SK-N-MC (cell line): ENCODE measurements at regions not wholly inside any gene's neighbourhood (a gene's known extent, or its start where the extent isn't known, plus 50 kb on each side); places are given as distances from the start of the nearest gene placed in this dataset.

ENCODE experiments used
- FOXP2 ChIP-seq: optimal IDR thresholded peaks from 2 replicates; pipeline ENCODE3; 2011; ENCODE audit warnings: mild to moderate bottlenecking, moderate library complexity; ENCODE audit not compliant: insufficient read depth; ENCODE audit errors: extremely low read length, control extremely low read depth
- POLR2AphosphoS5 ChIP-seq: IDR thresholded peaks from 2 replicates; pipeline ENCODE4 v1.6.1; 2012; ENCODE audit warnings: mild to moderate bottlenecking, low read depth, low read length, borderline replicate concordance

GRCh38 chr16:60640038-60640437 is 1396.2 kb downstream of the CDH8 start:
- TF ChIP-seq FOXP2 (no peak), POLR2AphosphoS5 (no peak)
